ENCODE measurements at regions not wholly inside any gene's neighbourhood (a gene's known extent, or its start where the extent isn't known, plus 50 kb on each side); places are given as distances from the start of the nearest gene placed in this dataset.

- no peak for DNase-seq
- TF ChIP-seq CTCF (IDR thresholded peaks at IDR 0.05; ENCODE audit: borderline replicate concordance, extremely low read depth, insufficient read depth): no peak
- Histone ChIP-seq H3K36me3 (ENCODE audit: control insufficient read depth in 2 of 3, insufficient read depth in 3 of 3, low read length in 3 of 3) (no peaks in the 10 kb centered on the region), H3K27ac (ENCODE audit: low read depth in 2 of 2, low read length in 2 of 2) (no peak overlapping the region), H3K27me3 (ENCODE audit: control insufficient read depth, insufficient read depth, low read length) (no peaks in the 10 kb centered on the region), H3K9ac (ENCODE audit: low read length in 3 of 3) (no peak overlapping the region), H3K4me1 (ENCODE audit: control insufficient read depth in 2 of 3, insufficient read depth in 2 of 3, low read depth in 1 of 3, low read length in 3 of 3) (no peaks in the 10 kb centered on the region), H3K9me3 (ENCODE audit: control insufficient read depth in 2 of 3, insufficient read depth in 1 of 3, low read length in 3 of 3) (peaks cover 0 to 6% (median 0%) of the 10 kb centered on the region in 3 donors), H3K4me3 (ENCODE audit: low read length in 3 of 3) (no peak overlapping the region)
- no peak for FAIRE-seq
- intact Hi-C loops (cut with DNase I): no loop called here
Measured at GRCh38 chr11:115591380-115591779, 87.2 kb upstream of the CADM1 start.

- Histone ChIP-seq H3K4me1 (ENCODE audit: control insufficient read depth in 2 of 3, insufficient read depth in 2 of 3, low read depth in 1 of 3, low read length in 3 of 3) (no peaks in the 10 kb centered on the region), H3K9me3 (ENCODE audit: control insufficient read depth in 2 of 3, insufficient read depth in 1 of 3, low read length in 3 of 3) (peaks cover 0 to 6% (median 0%) of the 10 kb centered on the region in 3 donors), H3K9ac (ENCODE audit: low read length in 3 of 3) (no peak overlapping the region), H3K27me3 (ENCODE audit: control insufficient read depth, insufficient read depth, low read length) (no peaks in the 10 kb centered on the region), H3K36me3 (ENCODE audit: control insufficient read depth in 2 of 3, insufficient read depth in 3 of 3, low read length in 3 of 3) (no peaks in the 10 kb centered on the region), H3K27ac (ENCODE audit: low read depth in 2 of 2, low read length in 2 of 2) (no peak overlapping the region), H3K4me3 (ENCODE audit: low read length in 3 of 3) (no peak overlapping the region)
- FAIRE-seq: no peak
- TF ChIP-seq CTCF (IDR thresholded peaks at IDR 0.05; ENCODE audit: borderline replicate concordance, extremely low read depth, insufficient read depth): no peak
- intact Hi-C loops (cut with DNase I): no loop called here
- no peak for DNase-seq
Measured at GRCh38 chr11:115590254-115590653, 86.0 kb upstream of the CADM1 start.

- Histone ChIP-seq H3K27ac (ENCODE audit: low read depth in 2 of 2, low read length in 2 of 2) (no peak overlapping the region), H3K9me3 (ENCODE audit: control insufficient read depth in 2 of 3, insufficient read depth in 1 of 3, low read length in 3 of 3) (peaks cover 0 to 6% (median 0%) of the 10 kb centered on the region in 3 donors), H3K4me3 (ENCODE audit: low read length in 3 of 3) (no peak overlapping the region), H3K4me1 (ENCODE audit: control insufficient read depth in 2 of 3, insufficient read depth in 2 of 3, low read depth in 1 of 3, low read length in 3 of 3) (no peaks in the 10 kb centered on the region), H3K9ac (ENCODE audit: low read length in 3 of 3) (no peak overlapping the region), H3K27me3 (ENCODE audit: control insufficient read depth, insufficient read depth, low read length) (no peaks in the 10 kb centered on the region), H3K36me3 (ENCODE audit: control insufficient read depth in 2 of 3, insufficient read depth in 3 of 3, low read length in 3 of 3) (no peaks in the 10 kb centered on the region)
- FAIRE-seq (no peak), DNase-seq (no peak)
- intact Hi-C loops (cut with DNase I): no loop called here
- no peak for TF ChIP-seq CTCF (IDR thresholded peaks at IDR 0.05; ENCODE audit: borderline replicate concordance, extremely low read depth, insufficient read depth)
Measured at GRCh38 chr11:115587718-115588342, 83.6 kb upstream of the CADM1 start.
